ENCODE measurements at regions not wholly inside any gene's neighbourhood (a gene's known extent, or its start where the extent isn't known, plus 50 kb on each side); places are given as distances from the start of the nearest gene placed in this dataset.

GRCh38 chr3:69500604-69501003, 114.7 kb upstream of the FRMD4B start:
- POLR2A ChIA-PET, result no interaction called here
- CTCF ChIA-PET, result interaction anchor here (1.6 kb wide), 1 partner anchor 61 kb away, joined by 3 read pairs; no protein-coding TSS in a partner anchor
- Mint-ChIP-seq H3K4me1 (no peaks in the 10 kb centered on the region), H3K27me3 (ENCODE audit: low read depth) (no peaks in the 10 kb centered on the region; the same call in 1 of the 2 replicates), H3K9me3 (no peaks in the 10 kb centered on the region), H3K4me3 (no peak overlapping the region), H3K27ac (no peak overlapping the region), H3K36me3 (no peaks in the 10 kb centered on the region)
- TF ChIP-seq CDX4 (CRISPR knock-in tag; IDR thresholded peaks at IDR 0.05; ENCODE audit: borderline replicate concordance) (no peak), TEAD4 (CRISPR knock-in tag; IDR thresholded peaks at IDR 0.05) (no peak), ETV6 (CRISPR knock-in tag; IDR thresholded peaks at IDR 0.05) (no peak), SP1 (CRISPR knock-in tag; conservative IDR thresholded peaks at IDR 0.05) (no peak), NR1H2 (CRISPR knock-in tag; IDR thresholded peaks at IDR 0.05) (no peak), CBFB (CRISPR knock-in tag; IDR thresholded peaks at IDR 0.05; ENCODE audit: low read depth) (no peak)
- no peak for DNase-seq (ENCODE audit: low spot score)
- no peak for ATAC-seq

- CTCF ChIA-PET, result interaction anchor here (1.6 kb wide), 1 partner anchor 60 kb away, joined by 3 read pairs; no protein-coding TSS in a partner anchor
- no peak for DNase-seq (ENCODE audit: low spot score)
- Mint-ChIP-seq H3K27ac (no peak overlapping the region), H3K4me3 (no peak overlapping the region), H3K4me1 (no peaks in the 10 kb centered on the region), H3K27me3 (ENCODE audit: low read depth) (no peaks in the 10 kb centered on the region; the same call in 1 of the 2 replicates), H3K9me3 (no peaks in the 10 kb centered on the region), H3K36me3 (no peaks in the 10 kb centered on the region)
- POLR2A ChIA-PET, result no interaction called here
- TF ChIP-seq ELF4 (CRISPR knock-in tag; IDR thresholded peaks at IDR 0.05; ENCODE audit: low read depth) (no peak), CREB1 (CRISPR knock-in tag; IDR thresholded peaks at IDR 0.05) (no peak), PRRX2 (CRISPR knock-in tag; IDR thresholded peaks at IDR 0.05) (no peak), ZNF416 (CRISPR knock-in tag; IDR thresholded peaks at IDR 0.05) (no peak), TEAD4 (CRISPR knock-in tag; IDR thresholded peaks at IDR 0.05) (no peak), EMX1 (CRISPR knock-in tag; IDR thresholded peaks at IDR 0.05) (no peak), MYBL2 (CRISPR knock-in tag; IDR thresholded peaks at IDR 0.05) (no peak), E2F1 (CRISPR knock-in tag; IDR thresholded peaks at IDR 0.05) (no peak), ZNF671 (CRISPR knock-in tag; IDR thresholded peaks at IDR 0.05) (no peak), ZNF423 (CRISPR knock-in tag; IDR thresholded peaks at IDR 0.05) (no peak), MAX (CRISPR knock-in tag; IDR thresholded peaks at IDR 0.05) (no peak), E2F5 (CRISPR knock-in tag; IDR thresholded peaks at IDR 0.05) (no peak), FOXP1 (CRISPR knock-in tag; IDR thresholded peaks at IDR 0.05; ENCODE audit: borderline replicate concordance) (no peak), NR2C2 (CRISPR knock-in tag; IDR thresholded peaks at IDR 0.05) (no peak), HMGXB4 (CRISPR knock-in tag; IDR thresholded peaks at IDR 0.05) (no peak), CTCF (IDR thresholded peaks at IDR 0.05) (no peak), ATF6 (CRISPR knock-in tag; IDR thresholded peaks at IDR 0.05) (no peak), ZSCAN18 (CRISPR knock-in tag; IDR thresholded peaks at IDR 0.05) (no peak), ZNF396 (CRISPR knock-in tag; IDR thresholded peaks at IDR 0.05; ENCODE audit: borderline replicate concordance) (no peak)
- ATAC-seq, result no peak
Measured at GRCh38 chr3:69499899-69500421, 114.1 kb upstream of the FRMD4B start.

Measured in WTC11 (cell line).